ENCODE measurements at regions not wholly inside any gene's neighbourhood (a gene's known extent, or its start where the extent isn't known, plus 50 kb on each side); places are given as distances from the start of the nearest gene placed in this dataset.
"Not testable (repeated sequence)": the region's sequence is repeated elsewhere in the genome, so short reads cannot be mapped to it uniquely, and the experiment has no call there.

GRCh38 chr2:193841384-193842150, 1646.8 kb upstream of the TMEFF2 start:
- H3K4me3 ChIP-seq (ENCODE audit: low read depth, low read length) = no peak overlapping the region
- TF ChIP-seq, protein P1, sequence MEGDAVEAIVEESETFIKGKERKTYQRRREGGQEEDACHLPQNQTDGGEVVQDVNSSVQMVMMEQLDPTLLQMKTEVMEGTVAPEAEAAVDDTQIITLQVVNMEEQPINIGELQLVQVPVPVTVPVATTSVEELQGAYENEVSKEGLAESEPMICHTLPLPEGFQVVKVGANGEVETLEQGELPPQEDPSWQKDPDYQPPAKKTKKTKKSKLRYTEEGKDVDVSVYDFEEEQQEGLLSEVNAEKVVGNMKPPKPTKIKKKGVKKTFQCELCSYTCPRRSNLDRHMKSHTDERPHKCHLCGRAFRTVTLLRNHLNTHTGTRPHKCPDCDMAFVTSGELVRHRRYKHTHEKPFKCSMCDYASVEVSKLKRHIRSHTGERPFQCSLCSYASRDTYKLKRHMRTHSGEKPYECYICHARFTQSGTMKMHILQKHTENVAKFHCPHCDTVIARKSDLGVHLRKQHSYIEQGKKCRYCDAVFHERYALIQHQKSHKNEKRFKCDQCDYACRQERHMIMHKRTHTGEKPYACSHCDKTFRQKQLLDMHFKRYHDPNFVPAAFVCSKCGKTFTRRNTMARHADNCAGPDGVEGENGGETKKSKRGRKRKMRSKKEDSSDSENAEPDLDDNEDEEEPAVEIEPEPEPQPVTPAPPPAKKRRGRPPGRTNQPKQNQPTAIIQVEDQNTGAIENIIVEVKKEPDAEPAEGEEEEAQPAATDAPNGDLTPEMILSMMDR (IDR thresholded peaks at IDR 0.05; ENCODE audit: insufficient read depth, low read length, missing control alignments) = no peak

DNA sequence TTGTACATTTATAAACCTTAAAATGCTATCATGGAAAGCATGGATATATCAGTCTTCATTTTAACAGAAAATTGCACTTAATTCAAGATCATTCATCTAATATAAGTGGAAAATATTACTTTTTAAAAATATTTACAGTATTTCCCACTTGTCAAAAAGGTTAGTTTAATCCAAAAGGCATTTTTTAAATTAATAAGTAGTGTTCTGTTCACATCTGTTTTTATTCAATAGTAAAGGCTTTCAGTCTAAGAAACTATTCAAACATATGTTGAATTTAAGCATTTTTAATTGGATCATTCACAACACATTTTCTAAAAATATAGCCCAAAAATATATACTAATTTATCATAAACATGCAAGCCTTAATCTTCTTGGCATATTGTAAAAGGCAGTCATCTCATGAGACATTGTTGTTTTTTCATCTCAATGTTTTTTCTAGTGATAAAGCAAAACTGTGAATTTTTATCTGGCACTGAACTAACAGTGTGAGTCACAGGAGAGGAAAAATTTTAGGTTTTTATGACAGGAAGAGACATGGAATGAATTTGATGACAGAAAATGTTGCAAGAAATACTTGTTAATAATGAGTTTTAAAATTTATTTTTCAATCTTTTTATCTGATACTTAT, 1642.5 kb upstream of the TMEFF2 start:
- no peak for DNase-seq (ENCODE audit: low read depth, low spot score)
- ChIA-PET POLR2A (no interaction called here), CTCF (no interaction called here)
- TF ChIP-seq, protein P1 (IDR thresholded peaks at IDR 0.05; ENCODE audit: insufficient read depth, low read length, missing control alignments) = no peak
- no peak overlapping the region for H3K4me3 ChIP-seq (ENCODE audit: low read depth, low read length)

More at GRCh38 chr2:193841384-193842150, 1646.8 kb upstream of the TMEFF2 start:
- no peak for DNase-seq (ENCODE audit: low read depth, low spot score)
- ChIA-PET POLR2A (no interaction called here), CTCF (no interaction called here)

DNA sequence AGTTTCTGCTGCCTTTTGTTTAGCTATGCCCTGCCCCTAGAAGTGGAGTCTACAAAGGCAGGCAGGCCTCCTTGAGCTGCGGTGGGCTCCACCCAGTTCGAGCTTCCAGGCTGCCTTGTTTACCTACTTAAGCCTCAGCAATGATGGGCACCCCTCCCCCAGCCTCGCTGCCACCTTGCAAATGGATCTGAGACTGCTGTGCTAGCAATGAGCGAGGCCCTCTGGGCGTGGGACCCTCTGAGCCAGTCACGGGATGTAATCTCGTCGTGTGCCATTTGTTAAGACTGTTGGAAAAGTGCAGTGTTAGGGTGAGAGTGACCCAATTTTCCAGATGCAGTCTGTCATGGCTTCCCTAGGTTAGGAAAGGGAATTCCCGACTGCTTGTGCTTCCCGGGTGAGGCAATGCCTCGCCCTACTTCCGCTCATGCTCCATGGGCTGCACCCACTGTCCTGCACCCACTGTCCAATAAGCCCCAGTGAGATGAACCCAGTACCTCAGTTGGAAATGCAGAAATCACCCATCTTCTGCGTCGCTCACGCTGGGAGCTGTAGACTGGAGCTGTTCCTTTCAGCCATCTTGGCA, 1641.8 kb upstream of the TMEFF2 start:
- CTCF ChIA-PET; DNase-seq (ENCODE audit: low read depth, low spot score); POLR2A ChIA-PET; H3K4me3 ChIP-seq (ENCODE audit: low read depth, low read length): not testable (repeated sequence)

DNA sequence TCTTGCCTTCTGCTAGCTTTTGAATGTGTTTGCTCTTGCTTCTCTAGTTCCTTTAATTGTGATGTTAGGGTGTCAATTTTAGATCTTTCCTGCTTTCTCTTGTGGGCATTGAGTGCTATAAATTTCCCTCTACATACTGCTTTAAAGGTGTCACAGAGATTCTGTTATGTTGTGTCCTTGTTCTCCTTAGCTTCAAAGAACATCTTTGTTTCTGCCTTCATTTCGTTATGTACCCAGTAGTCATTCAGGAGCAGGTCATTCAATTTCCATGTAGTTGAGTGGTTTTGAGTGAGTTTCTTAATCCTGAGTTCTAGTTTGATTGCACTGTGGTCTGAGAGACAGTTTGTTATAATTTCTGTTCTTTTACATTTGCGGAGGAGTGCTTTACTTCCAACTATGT, 1639.2 kb upstream of the TMEFF2 start:
- CTCF ChIA-PET; POLR2A ChIA-PET; H3K4me3 ChIP-seq (ENCODE audit: low read depth, low read length); DNase-seq (ENCODE audit: low read depth, low spot score): not testable (repeated sequence)

- DNase-seq (ENCODE audit: low read depth, low spot score) = no peak
- ChIA-PET CTCF (no interaction called here), POLR2A (no interaction called here)
- TF ChIP-seq, protein P1 (IDR thresholded peaks at IDR 0.05; ENCODE audit: insufficient read depth, low read length, missing control alignments) = no peak
- no peak overlapping the region for H3K4me3 ChIP-seq (ENCODE audit: low read depth, low read length)
These were observed 1629.7 kb upstream of the TMEFF2 start for GRCh38 chr2:193824474-193824873.

DNA sequence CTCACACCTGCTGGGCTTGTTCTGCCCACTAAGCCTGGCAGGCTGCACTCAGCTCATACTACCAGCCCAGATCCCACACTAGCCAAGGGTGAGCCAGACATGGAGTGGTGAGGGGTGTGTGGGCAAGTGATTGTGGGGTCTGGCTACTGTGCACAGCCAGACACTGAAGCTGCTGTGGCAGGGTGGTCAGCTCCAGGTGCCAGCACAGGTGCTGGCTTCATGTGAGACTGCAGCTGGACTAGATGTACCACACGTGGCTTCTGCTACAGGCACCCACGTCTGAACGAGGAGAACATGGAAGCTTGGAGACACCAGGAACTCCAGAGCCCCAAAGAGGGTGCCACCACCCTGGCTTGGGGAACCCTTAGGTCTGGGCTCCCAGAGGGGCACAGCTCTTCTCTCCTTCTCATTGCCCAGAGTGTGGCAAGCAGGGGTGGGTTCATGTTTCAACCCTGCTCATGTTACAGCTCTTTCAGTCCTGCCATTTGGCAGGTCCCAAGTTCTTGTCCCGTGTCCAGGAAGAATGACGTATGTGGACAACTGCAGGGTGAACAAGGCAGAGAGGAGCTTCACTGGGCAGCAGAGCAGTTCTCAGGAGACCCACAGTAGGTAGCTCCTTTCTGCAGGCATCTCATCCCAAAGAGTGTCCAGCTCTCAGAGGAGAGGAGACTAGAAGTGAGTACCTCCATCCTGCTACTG, 1624.2 kb upstream of the TMEFF2 start:
- H3K4me3 ChIP-seq (ENCODE audit: low read depth, low read length) = no peak overlapping the region
- DNase-seq (ENCODE audit: low read depth, low spot score) = no peak
- POLR2A ChIA-PET = no interaction called here
- TF ChIP-seq, protein P1 (IDR thresholded peaks at IDR 0.05; ENCODE audit: insufficient read depth, low read length, missing control alignments) = no peak
- CTCF ChIA-PET = no interaction called here

GRCh38 chr2:193816008-193816407, 1621.3 kb upstream of the TMEFF2 start:
- TF ChIP-seq, protein P1 (IDR thresholded peaks at IDR 0.05; ENCODE audit: insufficient read depth, low read length, missing control alignments) = no peak
- H3K4me3 ChIP-seq (ENCODE audit: low read depth, low read length) = no peak overlapping the region
- CTCF ChIA-PET = no interaction called here
- DNase-seq (ENCODE audit: low read depth, low spot score) = no peak
- POLR2A ChIA-PET = no interaction called here

Measured in AG04449 (cell line).